COR-L47 (cell line): ENCODE measurements at regions not wholly inside any gene's neighbourhood (a gene's known extent, or its start where the extent isn't known, plus 50 kb on each side); places are given as distances from the start of the nearest gene placed in this dataset.
"Not testable (repeated sequence)": the region's sequence is repeated elsewhere in the genome, so short reads cannot be mapped to it uniquely, and the experiment has no call there.

ENCODE experiments used
- DNase-seq: peaks from one replicate; lab custom pipeline; 2025; lab: John Stamatoyannopoulos, UW

DNA sequence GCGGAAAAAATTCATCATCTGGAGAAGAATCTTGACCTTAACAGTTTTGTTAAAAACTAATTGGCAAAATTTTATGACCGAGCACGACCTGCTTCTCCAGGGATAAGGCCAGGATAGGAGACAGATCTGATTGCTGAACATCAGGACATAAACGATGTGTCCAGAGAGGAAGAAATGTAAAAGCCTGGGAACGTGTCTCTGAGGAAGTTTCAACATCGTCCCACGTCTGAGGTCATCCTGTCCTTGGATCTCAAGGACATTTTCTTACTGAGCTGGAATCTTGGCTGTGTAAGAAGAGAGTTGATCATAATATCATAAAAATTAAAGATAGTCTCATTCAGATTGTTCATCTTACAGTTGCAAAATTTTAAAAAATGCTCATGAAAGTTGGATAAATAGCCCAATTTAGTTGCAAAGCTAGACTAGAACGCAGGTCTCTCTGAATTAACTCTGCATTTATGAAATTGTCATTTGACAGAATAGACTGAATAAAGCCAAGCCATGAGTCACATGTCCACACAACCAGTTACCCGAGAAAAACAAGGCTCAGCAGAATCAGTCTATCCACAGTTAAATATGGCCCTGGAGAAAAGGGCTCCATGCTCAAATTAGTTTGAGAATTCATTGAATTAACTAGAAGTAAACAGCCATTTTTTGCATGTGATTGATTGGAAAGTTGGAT, 120.0 kb upstream of the EGFR start:
- DNase-seq = no peak

DNA sequence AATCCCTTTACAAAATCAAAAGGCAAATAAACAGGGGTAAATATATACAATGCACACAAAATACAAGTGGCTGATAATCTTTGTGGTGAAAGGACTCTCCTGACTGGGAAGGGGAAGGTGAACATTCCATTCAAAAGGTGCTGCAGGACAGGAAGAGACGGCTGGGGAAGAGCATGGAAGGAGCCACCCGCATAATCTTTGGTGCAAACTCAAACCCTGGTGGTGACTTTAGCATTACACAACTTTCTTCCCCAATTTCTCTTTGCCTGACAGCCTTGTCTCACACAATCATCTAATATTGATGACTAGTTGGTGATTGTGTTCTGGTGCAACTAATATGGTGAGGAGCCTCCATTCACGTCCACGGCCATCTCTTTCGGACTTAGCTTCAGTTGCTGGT, 117.0 kb upstream of the EGFR start:
- no peak for DNase-seq

DNA sequence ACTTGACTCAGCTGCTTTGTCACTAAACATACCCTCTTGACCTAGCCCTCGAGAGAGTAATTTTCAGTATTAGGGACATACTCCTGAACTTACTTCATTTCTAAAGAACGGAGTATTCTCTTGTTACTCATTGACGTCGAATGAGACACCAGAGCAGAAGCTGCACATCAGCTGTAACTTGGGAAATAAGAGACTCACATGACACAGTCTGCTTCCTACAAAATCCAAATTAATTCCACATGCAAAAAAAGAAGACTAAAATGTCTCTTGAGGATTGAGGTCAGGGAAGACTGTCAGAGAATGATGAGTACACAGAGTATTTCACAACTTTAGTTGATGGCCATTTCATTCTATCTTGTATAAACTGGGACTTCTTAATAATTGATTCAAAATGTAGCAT, 114.7 kb upstream of the EGFR start:
- DNase-seq = no peak

DNA sequence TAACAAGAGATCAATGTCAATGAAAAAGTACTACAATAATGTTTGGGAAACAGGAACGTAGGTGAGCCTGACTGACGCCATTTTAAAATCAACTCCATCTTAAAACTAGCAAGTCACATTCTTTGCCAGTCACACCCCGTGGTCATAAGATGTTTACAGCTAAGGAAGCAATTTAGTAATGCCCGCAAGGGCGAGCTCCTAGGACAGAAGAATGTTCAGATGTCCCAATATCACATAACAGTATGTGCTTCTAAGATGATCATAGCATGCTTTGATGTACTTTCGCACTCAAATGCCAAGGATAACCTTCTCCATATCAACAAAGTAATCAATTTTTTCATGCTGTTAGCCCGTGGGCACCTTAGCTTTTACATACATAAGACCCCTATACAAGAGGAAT, 113.8 kb upstream of the EGFR start:
- no peak for DNase-seq

DNA sequence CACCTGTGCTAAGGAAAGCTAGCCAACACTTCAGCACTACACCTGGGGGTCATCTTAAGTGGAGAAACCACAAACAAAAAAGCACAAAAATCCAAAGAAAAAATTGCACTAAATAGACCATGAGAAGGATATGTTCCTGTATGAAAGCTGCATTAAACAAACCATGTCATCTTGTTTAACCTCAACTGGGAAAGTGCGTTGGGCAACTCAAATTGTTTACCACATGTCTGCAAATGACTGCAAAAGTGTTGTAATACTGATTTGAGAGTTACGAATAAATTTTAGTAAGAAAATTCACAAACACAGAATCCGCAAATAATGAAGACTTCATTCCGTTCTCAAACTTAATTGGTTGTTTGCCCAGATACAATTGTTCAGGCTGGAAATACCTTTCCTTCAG, 111.9 kb upstream of the EGFR start:
- DNase-seq = no peak

DNA sequence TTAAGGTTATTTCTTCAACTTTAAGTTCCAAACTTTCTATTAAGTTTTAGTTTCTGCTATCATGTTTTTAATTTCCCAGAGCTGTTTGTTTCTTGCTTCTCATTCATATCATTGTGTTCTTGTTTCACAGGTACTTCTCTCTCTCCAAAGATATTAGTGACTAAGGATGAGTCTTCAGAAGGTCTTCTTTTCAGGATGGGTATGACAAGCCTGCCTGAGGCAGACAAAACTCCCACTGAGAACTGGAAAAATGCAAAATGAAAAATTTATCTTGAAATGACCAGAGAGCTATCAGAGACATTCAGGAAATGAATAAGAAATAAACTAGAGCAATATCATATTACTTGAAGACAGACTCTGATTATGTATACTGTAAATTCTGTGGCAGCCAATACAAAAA, 110.8 kb upstream of the EGFR start:
- DNase-seq = no peak

DNA sequence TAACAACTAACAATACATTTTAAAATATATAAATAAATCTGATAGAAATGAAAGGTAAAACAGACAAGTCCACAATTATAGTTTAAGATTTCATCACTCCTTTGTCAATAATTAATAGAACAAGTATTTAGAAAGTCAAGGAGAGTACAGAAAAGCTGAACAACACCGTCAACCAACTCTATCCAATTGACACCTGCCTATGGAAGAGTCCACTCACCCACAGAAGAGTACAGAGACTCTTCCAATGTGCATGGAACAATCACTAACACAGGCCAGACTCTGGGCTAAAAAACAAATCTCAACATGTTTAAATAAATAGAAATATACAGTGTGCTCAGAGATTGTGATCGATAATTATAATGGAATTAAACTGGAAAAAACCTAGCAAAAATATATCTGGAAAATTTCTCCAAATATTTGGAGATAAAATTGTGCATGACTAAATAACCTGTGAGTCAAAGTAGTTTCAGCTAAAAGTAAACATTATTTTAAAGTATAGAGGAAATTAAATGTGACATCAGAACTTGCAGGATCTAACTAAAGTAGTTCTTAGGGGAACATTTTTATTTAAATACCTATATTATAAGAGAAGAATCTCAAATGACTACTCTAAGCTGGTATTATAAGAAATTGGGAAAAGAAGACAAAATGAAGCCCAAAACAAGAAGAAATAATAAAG, 109.9 kb upstream of the EGFR start:
- DNase-seq = no peak

DNA sequence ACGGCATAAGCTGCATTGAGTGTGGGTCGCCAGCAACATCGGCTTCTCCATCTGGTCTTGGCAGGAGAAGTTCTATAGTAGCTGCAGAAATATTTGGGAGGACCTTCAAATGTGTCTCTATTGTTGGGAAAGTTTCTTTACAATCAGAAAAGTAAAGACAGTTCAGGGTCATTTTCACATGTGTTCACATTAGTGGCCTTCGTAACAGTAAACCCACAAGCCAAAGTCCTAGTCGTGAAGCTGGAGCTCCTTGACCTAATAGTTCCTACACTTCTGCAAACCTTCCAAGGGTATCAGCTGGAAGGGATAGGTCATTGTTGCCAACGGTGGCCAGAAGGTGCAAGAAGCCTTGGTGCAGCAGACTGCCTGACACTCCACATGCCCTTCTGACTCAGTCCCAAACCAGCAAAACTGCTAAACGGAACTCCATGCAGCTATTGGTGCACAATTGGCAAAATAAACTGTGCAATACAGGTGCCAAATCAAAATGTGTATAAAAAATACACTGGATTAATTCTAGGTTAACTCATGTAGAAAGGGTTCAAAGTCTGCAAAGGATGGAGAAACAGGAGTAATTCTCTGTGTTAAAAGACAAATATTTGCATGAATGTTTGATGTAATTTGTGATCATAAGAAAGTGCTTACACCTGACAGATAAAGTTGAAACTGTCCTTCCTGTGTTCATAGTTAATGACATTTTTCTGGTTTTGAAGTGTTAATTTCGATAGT, 102.8 kb upstream of the EGFR start:
- DNase-seq = no peak

DNA sequence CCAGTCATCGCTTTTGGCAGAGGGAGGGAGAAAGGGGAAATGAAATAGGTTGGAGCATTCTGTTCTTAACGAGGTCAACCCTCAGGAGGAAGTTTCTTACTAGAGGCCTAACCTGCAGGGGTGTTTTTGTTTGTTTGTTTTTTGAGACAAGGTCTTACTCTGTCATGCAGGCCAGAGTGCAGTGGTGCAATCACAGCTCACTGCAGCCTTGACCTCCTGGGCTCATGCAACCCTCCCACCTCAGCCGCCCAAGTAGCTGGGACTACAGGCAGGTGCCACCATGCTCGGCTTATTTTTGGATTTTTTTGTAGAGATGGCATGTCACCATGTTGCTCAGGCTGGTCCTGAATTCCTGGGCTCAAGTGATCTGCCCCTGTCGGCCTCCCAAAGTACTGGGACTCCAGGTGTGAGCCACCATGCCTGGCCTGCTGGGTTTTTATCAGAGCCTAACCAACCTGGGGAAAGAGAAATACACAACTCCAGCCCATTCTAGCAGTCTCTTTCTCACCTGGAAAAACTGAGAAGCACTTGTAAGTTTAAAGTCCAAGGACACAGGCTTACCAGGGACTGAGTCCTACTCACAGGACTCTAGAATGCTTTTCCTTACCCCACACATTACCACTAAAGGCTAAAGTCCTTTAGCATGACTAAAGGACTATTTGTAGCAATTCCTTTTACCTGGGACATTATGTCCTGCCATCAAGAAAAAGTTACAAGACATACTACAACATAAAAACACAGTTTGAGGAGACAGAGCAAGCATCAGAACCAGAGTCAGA, 101.0 kb upstream of the EGFR start:
- no peak for DNase-seq

DNA sequence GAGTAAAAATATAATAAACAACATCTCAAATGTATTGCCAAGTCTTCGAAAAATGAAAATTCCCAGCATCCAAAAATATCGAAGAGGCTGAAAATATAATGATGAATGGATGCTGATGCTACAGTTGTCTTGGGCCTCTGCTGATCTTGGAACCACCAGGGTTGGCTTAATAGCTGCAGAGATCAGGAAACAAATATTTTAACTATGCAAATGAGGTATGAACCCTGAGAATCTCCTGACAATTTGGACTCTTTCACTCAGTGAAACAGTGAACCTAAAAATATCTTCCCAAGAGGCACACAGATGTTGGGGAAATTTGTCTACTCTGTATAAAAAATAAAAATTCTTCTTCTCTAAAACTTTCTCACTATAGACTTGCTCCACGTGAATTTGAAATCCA, 97.7 kb upstream of the EGFR start:
- DNase-seq = no peak

DNA sequence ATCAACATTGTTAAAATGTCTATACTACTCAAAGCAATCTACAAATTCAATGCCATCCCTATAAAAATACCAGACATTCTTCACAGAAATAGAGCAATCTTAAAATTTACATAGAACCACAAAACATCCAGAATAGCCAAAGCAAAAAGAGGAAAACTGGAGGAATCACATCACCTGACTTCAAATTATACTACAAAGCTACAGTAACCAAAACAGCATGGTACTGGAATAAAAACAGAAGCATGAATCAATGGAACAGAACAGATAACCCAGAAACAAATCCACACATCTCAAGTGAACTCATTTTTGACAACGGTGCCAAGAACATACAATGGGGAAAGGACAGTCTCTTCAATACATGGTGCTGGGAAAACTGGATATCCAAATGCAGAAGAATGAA, 87.3 kb upstream of the EGFR start:
- no peak for DNase-seq

DNA sequence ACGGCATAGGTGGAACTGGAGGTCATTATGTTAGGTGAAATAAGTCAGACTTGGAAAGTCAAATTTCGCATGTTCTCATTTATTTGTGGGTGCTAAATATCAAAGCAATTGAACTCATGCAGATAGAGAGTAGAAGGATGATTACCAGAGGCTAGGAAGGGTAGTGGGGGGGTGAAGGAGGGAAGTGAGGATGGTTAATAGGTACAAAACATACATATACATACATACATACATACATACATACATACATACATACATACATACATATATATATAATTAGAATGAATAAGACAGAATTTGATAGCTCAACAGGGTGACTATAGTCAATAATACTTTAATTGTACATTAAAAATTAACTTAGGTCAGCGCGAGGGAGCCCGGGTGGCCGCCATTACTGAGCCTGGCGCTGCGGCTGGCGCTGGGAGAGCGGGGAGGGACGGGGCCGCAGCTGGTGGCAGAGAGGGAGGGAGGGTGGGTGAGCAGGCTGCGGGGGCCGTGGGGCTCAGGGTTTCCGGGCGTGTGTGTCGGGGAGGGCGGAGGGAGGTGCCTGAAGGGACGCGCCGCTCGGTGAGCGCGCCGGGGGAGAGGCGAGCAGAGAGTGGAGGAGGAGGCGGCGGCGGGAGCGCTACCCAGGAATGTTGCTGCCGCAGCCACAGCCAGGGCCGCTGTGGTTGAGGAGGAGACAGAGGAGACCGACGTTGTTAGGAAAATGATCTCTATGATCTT, 85.8 kb upstream of the EGFR start:
- DNase-seq = peak; percentile 84

DNA sequence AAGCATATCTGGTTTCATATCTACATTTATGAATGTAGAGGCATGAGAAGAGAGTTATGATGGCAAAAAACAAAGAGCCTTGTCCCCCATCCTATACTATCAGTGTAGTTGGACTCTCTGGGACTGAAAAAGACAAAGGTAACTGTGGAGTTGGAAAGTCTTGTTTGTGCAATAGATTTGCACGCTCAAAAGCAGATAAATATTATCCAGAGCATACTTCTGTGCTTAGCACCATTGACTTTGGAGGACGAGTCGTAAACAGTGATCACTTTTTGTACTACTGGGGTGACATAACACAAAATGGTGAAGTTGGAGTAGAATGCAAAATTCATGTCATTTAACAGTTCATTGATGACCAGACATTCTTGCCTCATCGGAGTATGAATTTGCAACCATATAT, 85.2 kb upstream of the EGFR start:
- DNase-seq = no peak

DNA sequence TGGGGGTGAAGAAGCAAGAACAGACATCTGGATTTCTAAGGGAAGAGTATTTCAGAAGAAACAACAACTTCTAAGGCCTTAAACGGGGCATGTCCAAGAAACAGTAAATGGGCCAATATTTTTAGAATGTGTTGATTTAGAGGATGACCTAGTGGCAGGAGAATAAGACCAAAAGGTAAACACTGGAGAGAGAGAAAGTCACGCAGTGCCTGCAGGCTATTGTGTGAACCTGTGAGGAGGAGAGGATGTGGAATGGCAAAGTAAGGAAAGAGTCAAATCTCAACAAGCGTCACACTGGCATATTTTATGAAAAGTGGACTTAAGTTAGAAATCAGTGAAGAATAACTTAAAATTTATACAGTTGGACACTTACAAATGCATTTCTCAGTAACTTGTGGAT, 78.1 kb upstream of the EGFR start:
- no peak for DNase-seq

DNA sequence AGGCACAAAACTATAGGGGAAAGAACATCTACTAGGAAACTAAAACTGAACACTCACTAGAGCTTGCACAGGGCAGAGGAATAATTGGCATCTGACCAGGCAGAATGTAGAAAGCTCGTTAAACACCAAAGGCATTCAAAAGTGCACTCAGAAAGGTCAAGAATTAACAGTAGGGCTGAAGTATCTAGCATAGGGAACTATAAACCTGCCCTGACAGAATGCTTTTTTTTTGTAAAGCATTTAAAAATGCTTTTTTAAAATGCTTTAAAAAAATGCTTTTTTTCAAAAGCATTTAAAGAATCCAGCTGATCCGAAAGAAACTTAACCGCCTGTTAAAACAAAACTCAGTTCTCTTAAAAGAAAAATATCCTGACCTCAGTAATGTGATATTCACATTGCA, 74.6 kb upstream of the EGFR start:
- DNase-seq = no peak

DNA sequence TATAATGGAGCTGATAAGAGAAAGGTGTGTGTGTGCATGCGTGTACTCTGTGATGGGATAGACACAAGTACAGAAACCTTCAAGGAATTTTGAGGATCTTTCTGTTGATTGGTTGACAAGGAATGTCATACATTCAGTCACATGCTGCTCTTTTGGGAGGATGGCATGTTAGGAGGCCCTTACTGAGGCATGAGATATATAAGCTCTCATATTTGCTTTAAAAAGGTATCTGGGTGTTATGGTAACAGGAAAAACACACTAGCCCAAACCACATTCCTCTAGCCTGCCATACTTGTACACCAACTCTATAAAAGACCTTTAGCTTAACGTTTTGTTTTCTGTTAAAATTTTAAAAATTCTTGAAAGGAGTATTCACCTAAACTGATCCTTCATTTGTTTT, 72.5 kb upstream of the EGFR start:
- DNase-seq = no peak

DNA sequence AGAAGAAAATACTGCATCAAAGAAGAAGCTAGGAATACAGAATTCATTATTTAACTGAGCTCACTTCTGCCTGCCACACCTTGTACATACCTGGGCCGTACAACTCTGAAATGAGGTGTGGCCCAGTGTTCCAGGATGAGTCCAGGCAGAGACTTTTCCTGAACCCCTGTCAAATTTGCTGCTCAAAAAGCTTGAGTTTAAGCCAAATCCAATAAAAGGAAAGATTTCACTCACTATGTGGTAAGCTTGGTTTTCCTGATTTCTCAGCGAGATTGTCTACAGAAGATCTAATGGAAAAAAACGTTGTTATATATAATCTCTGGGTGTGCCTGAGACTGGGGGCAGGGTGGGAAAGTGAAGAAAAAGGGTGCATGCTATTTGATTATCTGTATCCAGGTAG, 72.1 kb upstream of the EGFR start:
- no peak for DNase-seq

DNA sequence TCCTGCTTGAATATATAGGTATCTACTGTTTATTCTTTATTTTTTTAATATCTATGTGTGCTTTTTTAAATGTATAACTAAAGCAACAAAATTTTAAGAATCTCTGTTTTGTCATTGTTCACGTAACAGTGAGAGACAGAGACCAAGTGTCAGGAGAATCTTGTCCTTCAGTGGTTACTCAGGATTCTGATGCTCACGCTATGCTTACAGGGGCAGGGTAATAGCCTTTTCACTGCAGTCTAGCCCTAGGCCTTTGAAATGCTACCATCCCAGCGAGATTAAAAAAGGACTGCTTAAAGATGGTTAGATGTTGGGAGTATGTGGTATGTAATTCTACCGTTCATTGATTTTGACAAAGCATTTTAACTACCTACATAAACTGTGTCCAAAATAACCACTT, 71.6 kb upstream of the EGFR start:
- no peak for DNase-seq

DNA sequence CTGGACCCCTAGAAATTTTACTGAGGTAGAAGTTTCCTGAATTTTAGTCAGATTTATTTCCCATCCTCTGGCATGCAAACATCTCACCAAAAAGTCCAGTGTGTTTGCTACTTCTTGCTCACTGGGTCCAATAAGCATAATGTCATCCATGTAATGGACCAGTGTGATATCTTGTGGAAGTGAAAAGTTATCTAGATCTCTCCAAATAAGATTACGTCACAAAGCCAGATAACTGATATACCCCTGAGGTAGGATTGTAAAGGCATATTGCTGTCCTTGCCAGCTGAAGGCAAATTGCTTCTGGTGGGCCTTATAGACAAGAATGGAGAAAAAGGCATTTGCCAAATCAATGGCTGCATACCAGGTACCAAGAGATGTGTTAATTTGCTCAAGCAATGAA, 69.3 kb upstream of the EGFR start:
- not testable (repeated sequence) for DNase-seq

DNA sequence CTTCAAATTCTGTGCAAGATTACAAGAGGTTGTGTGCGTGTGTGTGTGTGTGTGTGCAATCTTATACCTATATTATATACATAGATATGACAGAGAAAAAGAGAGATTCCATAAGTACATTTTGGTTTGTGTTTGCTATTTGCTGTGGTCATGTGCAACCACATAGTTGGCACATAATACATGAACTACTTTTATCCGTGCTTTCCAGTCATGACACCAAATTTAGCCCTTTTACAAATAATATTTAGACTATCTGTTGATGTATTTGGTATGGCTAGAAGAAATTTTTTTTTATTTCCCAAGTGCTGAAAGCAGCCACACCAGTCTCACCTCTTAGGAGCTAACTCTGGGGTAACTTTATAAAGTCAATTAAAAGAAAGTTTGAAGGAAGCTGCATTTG, 63.5 kb upstream of the EGFR start:
- DNase-seq = no peak

DNA sequence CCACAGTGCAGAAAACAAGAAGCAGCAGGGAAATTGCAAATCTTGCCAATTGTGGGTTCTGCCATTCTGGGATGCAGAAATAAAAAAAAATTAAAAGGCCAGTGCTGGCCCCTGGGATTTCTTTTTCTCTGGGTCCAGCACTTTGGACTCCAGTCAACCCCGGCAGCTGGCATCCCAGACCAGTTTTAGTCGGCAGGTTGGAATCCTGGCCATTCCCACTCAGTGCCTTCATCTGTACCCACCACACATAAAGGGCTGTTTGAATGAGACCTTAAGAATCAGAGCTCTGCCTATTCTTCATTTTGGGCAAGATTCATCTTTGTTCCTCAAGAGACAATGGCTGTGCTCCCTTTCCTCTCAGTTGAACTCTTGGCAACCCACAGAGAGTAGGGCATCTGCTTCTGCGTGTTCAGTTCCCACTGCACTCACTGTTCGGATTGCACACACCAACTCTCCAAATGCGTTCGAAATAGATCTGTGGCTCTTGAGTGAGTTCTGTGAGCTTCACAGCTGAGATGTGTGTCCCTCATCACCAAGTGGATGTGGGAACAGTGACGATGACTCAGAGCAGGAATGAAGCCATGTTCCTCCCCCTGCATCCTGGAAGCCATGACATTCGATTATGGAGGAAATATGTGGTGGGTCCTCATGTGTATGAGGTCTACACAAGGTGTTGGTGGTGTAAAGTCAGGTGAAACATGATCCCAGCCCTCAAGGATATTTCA, 63.0 kb upstream of the EGFR start:
- DNase-seq = no peak
